ENCODE measurements at regions not wholly inside any gene's neighbourhood (a gene's known extent, or its start where the extent isn't known, plus 50 kb on each side); places are given as distances from the start of the nearest gene placed in this dataset.

GRCh38 chr7:81277691-81278090, 358.8 kb upstream of the SEMA3C start:
- Histone ChIP-seq H3K27ac (ENCODE audit: extremely low read depth, low read depth, low read length) (no peak overlapping the region), H3K4me3 (ENCODE audit: low read depth, low read length) (no peak overlapping the region), H3K4me1 (ENCODE audit: control insufficient read depth, insufficient read depth, low read length) (no peaks in the 10 kb centered on the region), H3K9me3 (ENCODE audit: control insufficient read depth, insufficient read depth, low read depth, low read length) (no peaks in the 10 kb centered on the region), H3K36me3 (ENCODE audit: control insufficient read depth in 2 of 2, insufficient read depth in 1 of 2, low read length in 2 of 2) (no peaks in the 10 kb centered on the region)
- TF ChIP-seq YY1 (tag by site-specific recombination; IDR thresholded peaks at IDR 0.05) (no peak), ZNF394 (tag by site-specific recombination; IDR thresholded peaks at IDR 0.05; ENCODE audit: borderline replicate concordance) (no peak), ZNF768 (tag by site-specific recombination; IDR thresholded peaks at IDR 0.05) (no peak), ZSCAN4 (tag by site-specific recombination; IDR thresholded peaks at IDR 0.05) (no peak), ZNF529 (tag by site-specific recombination; IDR thresholded peaks at IDR 0.05; ENCODE audit: insufficient replicate concordance) (no peak), ZNF155 (tag by site-specific recombination; IDR thresholded peaks at IDR 0.05) (no peak), ZBTB26 (tag by site-specific recombination; optimal IDR thresholded peaks at IDR 0.05) (no peak), ZNF354C (tag by site-specific recombination; IDR thresholded peaks at IDR 0.05; ENCODE audit: borderline replicate concordance, low read depth) (no peak), ZNF324 (tag by site-specific recombination; IDR thresholded peaks at IDR 0.05) (no peak), ZNF785 (tag by site-specific recombination; IDR thresholded peaks at IDR 0.05) (no peak), ZNF639 (tag by site-specific recombination; IDR thresholded peaks at IDR 0.05) (no peak)
- ChIA-PET POLR2A (no interaction called here), CTCF (no interaction called here)

GRCh38 chr7:81273601-81274397, 354.9 kb upstream of the SEMA3C start:
- H3K4me3 ChIP-seq (ENCODE audit: low read depth, low read length): no peak overlapping the region
- H3K27ac ChIP-seq (ENCODE audit: extremely low read depth, low read depth, low read length): no peak overlapping the region
- ChIA-PET POLR2A (no interaction called here), CTCF (interaction anchor here (0.6 kb wide), 1 partner anchor 575 kb away, joined by 3 read pairs; no protein-coding TSS in a partner anchor)
- TF ChIP-seq ZFHX2 (tag by site-specific recombination; conservative IDR thresholded peaks at IDR 0.05): no peak
- no peaks in the 10 kb centered on the region for H3K4me1 ChIP-seq (ENCODE audit: control insufficient read depth, insufficient read depth, low read length)
- H3K36me3 ChIP-seq (ENCODE audit: control insufficient read depth in 2 of 2, insufficient read depth in 1 of 2, low read length in 2 of 2): no peaks in the 10 kb centered on the region
- no peaks in the 10 kb centered on the region for H3K9me3 ChIP-seq (ENCODE audit: control insufficient read depth, insufficient read depth, low read depth, low read length)

- CTCF ChIA-PET: no interaction called here
- Histone ChIP-seq H3K4me3 (ENCODE audit: low read depth, low read length) (no peak overlapping the region), H3K27ac (ENCODE audit: extremely low read depth, low read depth, low read length) (no peak overlapping the region), H3K36me3 (ENCODE audit: control insufficient read depth in 2 of 2, insufficient read depth in 1 of 2, low read length in 2 of 2) (no peaks in the 10 kb centered on the region), H3K4me1 (ENCODE audit: control insufficient read depth, insufficient read depth, low read length) (no peaks in the 10 kb centered on the region), H3K9me3 (ENCODE audit: control insufficient read depth, insufficient read depth, low read depth, low read length) (no peaks in the 10 kb centered on the region)
- POLR2A ChIA-PET: no interaction called here
- TF ChIP-seq ZNF747 (tag by site-specific recombination; IDR thresholded peaks at IDR 0.05) (no peak), ZNF837 (tag by site-specific recombination; IDR thresholded peaks at IDR 0.05) (no peak), ZNF174 (tag by site-specific recombination; IDR thresholded peaks at IDR 0.05) (no peak), PRDM4 (tag by site-specific recombination; IDR thresholded peaks at IDR 0.05) (no peak), ZNF530 (tag by site-specific recombination; IDR thresholded peaks at IDR 0.05; ENCODE audit: low read depth) (no peak), ZBTB11 (tag by site-specific recombination; conservative IDR thresholded peaks at IDR 0.05; ENCODE audit: low read depth) (no peak)
Observed at GRCh38 chr7:81272176-81272575, 353.3 kb upstream of the SEMA3C start.
